GM19468 (cell line): ENCODE measurements at regions not wholly inside any gene's neighbourhood (a gene's known extent, or its start where the extent isn't known, plus 50 kb on each side); places are given as distances from the start of the nearest gene placed in this dataset.

Experiments used
- ATAC-seq: cut with Tn5 transposase; IDR thresholded peaks from one replicate; pipeline ENCODE4 v1.9.1; 2021; ENCODE audit warnings: mild to moderate bottlenecking, moderate library complexity, moderate number of reproducible peaks; ENCODE audit not compliant: unreplicated experiment; ENCODE audit errors: extremely low read depth

- no peak for ATAC-seq
These were observed 343.7 kb downstream of the RPS24 start for GRCh38 chr10:78377356-78377755.

DNA sequence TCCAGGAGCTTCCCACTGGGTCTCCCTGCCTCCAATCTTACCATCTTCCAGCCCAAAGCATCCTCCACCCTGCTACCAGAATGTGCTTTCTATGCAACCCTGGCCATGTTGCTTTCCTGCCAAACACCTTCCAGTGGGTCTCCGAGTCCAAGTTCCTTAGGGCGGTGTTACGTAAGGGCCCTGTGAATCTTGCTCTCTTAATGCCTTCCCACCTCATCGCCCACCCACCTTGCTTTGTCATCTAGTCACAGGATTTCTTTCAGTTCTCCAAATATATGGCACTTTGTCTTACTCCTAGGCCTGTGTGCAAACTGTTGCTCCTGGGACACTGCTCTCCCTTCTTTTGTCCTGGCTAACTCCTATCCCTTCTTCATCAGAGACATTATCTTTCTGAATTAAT, 344.5 kb downstream of the RPS24 start:
- ATAC-seq, result no peak

DNA sequence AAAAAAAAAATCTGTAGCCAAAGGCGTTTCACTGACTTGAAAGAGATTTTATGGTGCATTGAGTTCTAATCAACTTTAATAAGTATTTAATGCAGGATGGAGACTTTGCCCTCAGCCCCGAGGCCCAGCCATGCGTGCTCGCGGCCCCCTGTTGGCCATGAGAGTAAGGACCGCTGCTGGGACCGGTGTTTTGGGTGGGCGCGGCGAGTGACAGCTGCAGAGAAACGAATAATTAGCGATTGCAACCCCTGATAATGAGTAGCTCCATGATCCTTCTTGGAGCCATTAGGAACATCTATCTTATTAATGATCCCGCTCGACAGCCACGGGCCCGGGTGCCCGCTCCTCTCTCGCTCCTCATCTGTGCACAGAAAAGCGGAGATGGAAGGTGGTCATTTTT, 347.4 kb downstream of the RPS24 start:
- no peak for ATAC-seq

DNA sequence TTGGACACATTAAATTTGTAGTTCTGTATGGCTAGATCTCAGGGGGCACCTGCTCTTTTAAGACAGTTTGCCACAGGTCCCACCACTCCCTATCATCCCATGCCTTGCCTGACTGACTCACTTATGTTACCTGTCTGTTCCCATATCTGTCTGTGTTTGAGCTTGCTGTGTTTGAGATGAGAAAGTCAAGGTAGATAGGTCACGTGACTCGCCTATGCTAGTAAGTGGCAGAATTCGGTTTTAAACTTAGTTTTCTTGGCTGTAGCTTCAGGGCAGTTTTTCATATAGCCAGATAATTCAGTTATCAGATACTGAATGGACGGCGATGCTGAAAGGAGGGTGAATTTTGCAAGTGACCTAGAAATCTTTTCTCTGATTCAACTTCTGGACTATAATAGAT, 348.4 kb downstream of the RPS24 start:
- ATAC-seq, result no peak

DNA sequence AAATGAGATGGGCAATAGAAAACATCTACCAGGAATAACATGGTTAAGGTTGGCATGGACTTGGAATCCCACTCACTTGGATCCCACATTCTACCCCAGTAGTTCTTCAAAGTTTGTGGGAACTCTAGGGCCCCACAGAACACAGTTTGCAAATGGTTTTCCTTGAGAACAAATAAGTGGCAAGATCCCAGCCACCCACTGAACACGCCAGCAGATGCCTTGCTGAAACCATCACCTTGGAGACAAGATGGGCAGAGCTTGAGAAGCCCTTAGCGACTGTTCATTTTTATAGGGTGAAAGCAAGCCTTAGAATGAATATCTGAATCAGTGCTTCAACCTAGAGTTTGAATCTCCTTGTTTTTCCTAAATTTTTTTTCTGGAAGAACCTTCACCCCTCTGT, 349.1 kb downstream of the RPS24 start:
- no peak for ATAC-seq

GRCh38 chr10:78383378-78384048, 349.9 kb downstream of the RPS24 start:
- ATAC-seq, result no peak

- ATAC-seq, result no peak
These were observed 350.4 kb downstream of the RPS24 start for GRCh38 chr10:78384049-78384431.

- no peak for ATAC-seq
These were observed 351.9 kb downstream of the RPS24 start for GRCh38 chr10:78385599-78385998.

DNA sequence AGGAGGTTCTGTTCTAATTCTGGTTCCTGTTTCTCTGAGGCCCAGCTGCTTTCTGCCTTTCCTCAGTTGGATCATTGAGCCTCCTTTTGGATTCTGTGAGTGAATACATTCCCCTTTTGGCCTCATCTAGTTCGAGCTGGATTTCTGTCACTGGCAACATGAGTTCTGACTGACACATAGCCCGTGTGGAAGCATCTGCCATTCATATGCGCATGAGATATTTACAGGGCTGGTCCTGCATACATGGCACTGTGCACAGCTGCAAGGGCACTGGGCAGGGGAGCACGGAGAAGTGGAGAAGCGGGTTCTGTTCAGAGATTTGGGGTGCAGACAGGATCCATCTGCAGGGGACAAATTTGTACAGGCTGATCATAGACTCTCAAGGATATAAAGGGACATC, 352.8 kb downstream of the RPS24 start:
- ATAC-seq, result no peak

DNA sequence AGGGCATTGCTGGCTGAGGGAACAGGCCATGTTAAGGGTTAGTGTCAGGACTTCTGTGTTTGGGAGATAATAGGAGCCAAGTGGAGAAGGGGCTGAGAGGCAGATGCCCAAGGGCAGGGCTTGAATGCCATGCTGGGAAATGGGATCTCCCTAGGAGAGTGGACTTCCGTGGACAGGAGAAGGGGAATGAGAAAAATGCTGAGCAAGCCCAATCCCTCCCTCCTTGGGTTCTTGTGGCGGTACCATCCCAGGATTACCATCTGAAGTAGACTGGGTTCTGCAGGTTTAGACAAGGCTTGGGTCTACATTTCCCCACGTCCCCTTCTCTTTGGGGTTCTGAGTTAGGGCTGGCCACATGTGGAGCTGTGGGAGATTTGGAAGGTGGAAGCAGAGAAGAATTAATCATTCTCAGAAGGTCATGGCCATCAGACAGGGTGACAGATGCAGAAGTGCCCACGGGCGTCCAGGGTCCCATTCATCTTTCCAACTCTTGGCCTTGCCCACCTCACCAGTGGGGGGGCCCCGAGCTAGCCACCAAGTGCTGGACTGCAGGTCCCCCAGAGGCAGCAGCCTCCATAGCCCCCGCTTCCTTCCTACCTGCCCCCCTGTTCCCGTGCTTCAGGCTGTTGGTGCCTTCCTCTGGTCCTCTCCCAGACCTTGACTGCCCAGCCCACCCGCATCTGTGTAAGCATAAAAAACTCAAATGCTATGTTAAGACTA, 354.8 kb downstream of the RPS24 start:
- ATAC-seq, result no peak

DNA sequence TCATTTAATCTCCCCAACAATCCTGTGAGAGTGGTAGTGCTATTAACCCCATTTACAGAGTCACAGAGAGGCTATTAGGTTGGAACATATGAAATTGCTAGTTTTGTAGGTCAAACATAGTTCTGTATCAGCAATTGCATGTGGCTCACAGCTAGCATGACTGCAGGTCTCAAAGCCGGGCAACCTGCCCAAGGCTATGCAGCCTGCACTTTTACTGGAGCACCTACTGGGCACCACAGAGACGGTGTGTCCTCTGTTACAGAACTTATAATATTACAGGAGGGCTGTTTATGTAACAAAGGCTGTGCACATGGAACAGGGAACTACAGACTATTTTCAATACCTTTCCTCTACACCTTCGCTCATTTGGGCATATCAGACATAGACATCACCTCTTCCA, 355.8 kb downstream of the RPS24 start:
- no peak for ATAC-seq

- no peak for ATAC-seq
These were observed 356.4 kb downstream of the RPS24 start for GRCh38 chr10:78390051-78390450.

- no peak for ATAC-seq
These were observed 357.2 kb downstream of the RPS24 start for GRCh38 chr10:78390817-78391216.

DNA sequence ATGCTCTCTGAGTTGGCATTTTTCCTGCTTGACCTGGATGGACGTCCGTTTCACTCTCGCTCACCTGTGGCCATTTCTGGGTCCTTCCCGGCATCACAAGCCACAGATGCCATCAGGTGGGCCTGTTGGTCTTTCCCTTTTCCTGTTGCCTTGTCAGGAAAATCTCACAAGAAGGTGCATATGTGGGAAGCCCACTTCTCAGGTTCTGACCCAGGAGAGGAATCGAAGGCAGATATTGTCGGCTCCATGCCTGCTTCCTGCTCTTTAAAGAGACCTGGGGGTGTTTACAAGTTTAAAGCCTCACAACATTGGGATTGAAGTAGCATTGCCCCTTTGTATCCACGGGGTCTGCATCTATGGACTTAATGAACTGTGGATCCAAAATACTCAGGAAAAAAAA, 357.9 kb downstream of the RPS24 start:
- no peak for ATAC-seq

DNA sequence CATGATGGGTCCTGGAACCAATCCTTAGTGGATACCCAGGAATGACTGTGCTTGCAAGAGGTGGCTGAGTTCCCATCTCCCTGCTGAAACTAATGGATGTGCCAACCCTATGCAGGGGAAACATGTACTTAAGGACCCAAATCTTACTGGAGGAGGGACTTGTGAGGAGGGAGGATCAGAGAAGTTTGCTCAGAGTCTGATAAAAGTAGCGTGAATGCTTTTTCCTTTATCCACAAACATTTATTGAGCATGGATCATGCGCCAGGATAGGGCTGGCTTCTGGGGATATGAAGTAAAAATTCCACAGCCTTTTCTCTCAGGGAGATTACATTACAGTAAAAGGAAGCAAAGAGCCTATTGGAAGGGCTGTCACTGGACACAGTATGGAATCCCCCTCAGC, 358.5 kb downstream of the RPS24 start:
- ATAC-seq, result no peak

DNA sequence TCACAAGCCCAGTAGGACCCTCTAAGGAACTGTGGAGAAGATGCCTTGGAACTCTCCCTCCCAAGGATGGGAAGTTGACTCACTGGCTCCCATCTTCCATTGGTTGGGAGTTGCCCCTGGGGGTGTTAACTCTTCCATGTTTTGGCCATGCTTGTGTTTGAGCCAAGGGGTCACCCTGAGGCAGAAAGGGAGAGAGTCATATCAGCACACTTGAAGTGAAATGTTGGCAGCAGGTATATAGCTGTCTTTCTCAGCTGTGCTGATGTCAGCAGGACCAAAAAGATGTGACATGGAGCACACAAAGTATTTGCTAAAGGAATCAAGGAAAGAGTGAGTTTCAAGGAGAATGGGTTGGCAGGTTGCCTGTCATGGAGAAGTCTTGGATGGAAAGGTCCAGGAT, 359.4 kb downstream of the RPS24 start:
- ATAC-seq, result no peak

GRCh38 chr10:78394047-78394446, 360.4 kb downstream of the RPS24 start:
- no peak for ATAC-seq

- no peak for ATAC-seq
These were observed 361.5 kb downstream of the RPS24 start for GRCh38 chr10:78395162-78395561.

DNA sequence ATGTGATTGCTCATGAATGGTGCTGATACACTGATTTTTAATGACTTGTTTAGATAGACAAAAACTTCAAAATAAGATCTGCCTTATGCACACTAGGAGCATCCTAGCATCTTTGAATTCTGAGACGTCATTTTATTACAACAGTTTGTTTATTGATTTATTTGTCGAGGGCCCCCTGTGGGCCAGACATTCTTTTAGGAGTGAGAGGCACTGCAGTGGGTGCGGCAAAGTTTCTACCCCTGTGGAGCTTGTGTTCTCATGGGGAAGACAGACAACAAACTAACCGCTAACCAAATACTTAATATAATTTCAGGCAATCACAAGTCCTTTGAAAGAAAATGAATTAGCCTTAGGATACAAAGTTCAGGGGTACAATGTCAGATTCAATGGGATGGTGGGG, 363.1 kb downstream of the RPS24 start:
- no peak for ATAC-seq

GRCh38 chr10:78397786-78398185, 364.1 kb downstream of the RPS24 start:
- no peak for ATAC-seq

GRCh38 chr10:78398382-78398781, 364.7 kb downstream of the RPS24 start:
- ATAC-seq, result no peak
